ENCODE measurements at regions not wholly inside any gene's neighbourhood (a gene's known extent, or its start where the extent isn't known, plus 50 kb on each side); places are given as distances from the start of the nearest gene placed in this dataset.

GRCh38 chr1:4315202-4315601 lies 339.2 kb upstream of the AJAP1 start:
- no peak for DNase-seq (ENCODE audit: low spot score in 2 of 2)
- H3K4me3 ChIP-seq (ENCODE audit: low read depth, poor library complexity, severe bottlenecking): no peak overlapping the region
- intact Hi-C loops (cut with DNase I; ENCODE audit: low total_unique reads): no loop called here
- TF ChIP-seq POLR2A (IDR thresholded peaks at IDR 0.05): no peak
- TF ChIP-seq, protein P1, sequence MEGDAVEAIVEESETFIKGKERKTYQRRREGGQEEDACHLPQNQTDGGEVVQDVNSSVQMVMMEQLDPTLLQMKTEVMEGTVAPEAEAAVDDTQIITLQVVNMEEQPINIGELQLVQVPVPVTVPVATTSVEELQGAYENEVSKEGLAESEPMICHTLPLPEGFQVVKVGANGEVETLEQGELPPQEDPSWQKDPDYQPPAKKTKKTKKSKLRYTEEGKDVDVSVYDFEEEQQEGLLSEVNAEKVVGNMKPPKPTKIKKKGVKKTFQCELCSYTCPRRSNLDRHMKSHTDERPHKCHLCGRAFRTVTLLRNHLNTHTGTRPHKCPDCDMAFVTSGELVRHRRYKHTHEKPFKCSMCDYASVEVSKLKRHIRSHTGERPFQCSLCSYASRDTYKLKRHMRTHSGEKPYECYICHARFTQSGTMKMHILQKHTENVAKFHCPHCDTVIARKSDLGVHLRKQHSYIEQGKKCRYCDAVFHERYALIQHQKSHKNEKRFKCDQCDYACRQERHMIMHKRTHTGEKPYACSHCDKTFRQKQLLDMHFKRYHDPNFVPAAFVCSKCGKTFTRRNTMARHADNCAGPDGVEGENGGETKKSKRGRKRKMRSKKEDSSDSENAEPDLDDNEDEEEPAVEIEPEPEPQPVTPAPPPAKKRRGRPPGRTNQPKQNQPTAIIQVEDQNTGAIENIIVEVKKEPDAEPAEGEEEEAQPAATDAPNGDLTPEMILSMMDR (IDR thresholded peaks at IDR 0.05): no peak
- WGBS, 2 donors: 60 to 67% methylated on average over 4 of the region's 4 CpGs

DNA sequence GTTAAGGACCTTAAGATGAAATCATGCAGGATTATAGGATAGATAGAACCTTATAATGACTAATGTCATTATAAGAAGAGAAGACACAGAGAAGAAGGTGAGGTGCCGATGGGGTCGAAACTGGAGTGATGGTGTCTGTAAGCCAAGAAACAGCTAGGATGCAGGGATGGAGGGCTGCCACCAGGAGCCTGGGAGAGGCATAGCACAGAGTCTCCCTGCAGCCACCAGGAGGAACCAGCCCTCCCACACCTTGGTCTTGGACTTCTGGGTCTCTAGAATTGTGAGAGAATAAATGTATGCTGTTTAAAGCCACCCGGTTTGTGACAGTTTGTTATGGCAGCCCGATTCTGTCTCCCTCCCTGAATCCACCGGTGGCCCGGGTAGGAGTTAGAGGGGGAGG lies 337.2 kb upstream of the AJAP1 start:
- no peak overlapping the region for H3K4me3 ChIP-seq (ENCODE audit: low read depth, poor library complexity, severe bottlenecking)
- no peak for DNase-seq (ENCODE audit: low spot score in 2 of 2)
- 78 to 88% methylated on average over 6 of the region's 6 CpGs for WGBS, 2 donors
- TF ChIP-seq POLR2A (IDR thresholded peaks at IDR 0.05): no peak
- TF ChIP-seq, protein P1 (IDR thresholded peaks at IDR 0.05): no peak
- intact Hi-C loops (cut with DNase I; ENCODE audit: low total_unique reads): no loop called here

- TF ChIP-seq, protein P1 (IDR thresholded peaks at IDR 0.05): no peak
- DNase-seq (ENCODE audit: low spot score in 2 of 2): no peak
- 81 to 88% methylated on average over 8 of the region's 8 CpGs for WGBS, 2 donors
- intact Hi-C loops (cut with DNase I; ENCODE audit: low total_unique reads): no loop called here
- H3K4me3 ChIP-seq (ENCODE audit: low read depth, poor library complexity, severe bottlenecking): no peak overlapping the region
Measured at GRCh38 chr1:4318720-4319119, 335.7 kb upstream of the AJAP1 start.

GRCh38 chr1:4319496-4319895 lies 334.9 kb upstream of the AJAP1 start:
- TF ChIP-seq, protein P1 (IDR thresholded peaks at IDR 0.05): no peak
- no peak for TF ChIP-seq POLR2A (IDR thresholded peaks at IDR 0.05)
- 17 to 35% methylated on average over 2 of the region's 2 CpGs for WGBS, 2 donors
- no peak for DNase-seq (ENCODE audit: low spot score in 2 of 2)
- intact Hi-C loops (cut with DNase I; ENCODE audit: low total_unique reads): no loop called here
- no peak overlapping the region for H3K4me3 ChIP-seq (ENCODE audit: low read depth, poor library complexity, severe bottlenecking)

GRCh38 chr1:4322881-4323280 lies 331.5 kb upstream of the AJAP1 start:
- 51 to 54% methylated on average over 7 of the region's 7 CpGs for WGBS, 2 donors
- DNase-seq (ENCODE audit: low spot score in 2 of 2): no peak
- H3K4me3 ChIP-seq (ENCODE audit: low read depth, poor library complexity, severe bottlenecking): no peak overlapping the region
- TF ChIP-seq, protein P1 (IDR thresholded peaks at IDR 0.05): no peak
- TF ChIP-seq POLR2A (IDR thresholded peaks at IDR 0.05): no peak
- intact Hi-C loops (cut with DNase I; ENCODE audit: low total_unique reads): no loop called here

DNA sequence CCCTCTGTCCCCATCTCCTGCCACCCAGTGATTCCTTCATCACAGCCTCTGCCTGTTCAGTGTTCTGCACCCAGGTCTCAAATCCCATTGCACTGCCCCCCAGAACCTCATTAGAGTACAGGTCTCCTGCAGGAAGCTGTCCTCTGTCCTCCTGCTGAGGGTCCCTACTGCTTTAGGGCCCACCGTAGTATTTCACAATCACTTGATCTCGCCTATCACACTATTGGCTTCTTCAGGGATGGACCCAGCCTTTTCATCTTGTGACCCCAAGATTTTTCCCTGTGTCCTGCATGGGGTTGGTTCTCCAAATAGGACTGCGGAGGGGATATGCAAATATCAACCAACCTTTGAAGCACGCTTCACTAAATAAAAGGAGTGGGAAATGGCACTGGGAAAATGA lies 331.1 kb upstream of the AJAP1 start:
- intact Hi-C loops (cut with DNase I; ENCODE audit: low total_unique reads): no loop called here
- WGBS, 2 donors: 83 to 87% methylated on average over 4 of the region's 4 CpGs
- TF ChIP-seq, protein P1 (IDR thresholded peaks at IDR 0.05): no peak
- TF ChIP-seq POLR2A (IDR thresholded peaks at IDR 0.05): no peak
- H3K4me3 ChIP-seq (ENCODE audit: low read depth, poor library complexity, severe bottlenecking): no peak overlapping the region
- DNase-seq (ENCODE audit: low spot score in 2 of 2): no peak
